ENCODE measurements at regions not wholly inside any gene's neighbourhood (a gene's known extent, or its start where the extent isn't known, plus 50 kb on each side); places are given as distances from the start of the nearest gene placed in this dataset.

DNA sequence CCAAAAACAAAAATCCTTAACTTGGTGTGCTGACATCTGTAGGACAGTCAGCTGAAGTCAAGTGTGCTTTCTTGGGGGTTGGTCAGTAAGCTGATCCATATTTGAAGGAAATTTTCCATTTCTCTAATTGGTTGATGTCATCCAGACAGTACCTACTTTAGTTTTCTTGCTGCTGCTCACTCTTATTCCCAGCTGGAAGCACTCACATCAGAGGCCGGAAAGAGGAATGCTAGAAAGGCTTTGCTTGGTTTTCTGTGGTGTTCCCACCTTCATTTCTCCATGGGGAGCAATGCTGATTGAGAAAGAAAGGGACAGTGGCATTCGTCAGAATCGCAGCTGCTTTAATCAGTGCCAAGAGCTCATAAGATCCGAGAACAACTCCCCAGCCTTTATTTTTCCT is 227.0 kb downstream of the C4orf33 start:
- TF ChIP-seq EZH2 (IDR thresholded peaks at IDR 0.05; ENCODE audit: borderline replicate concordance), result no peak
- TF ChIP-seq, protein P1, sequence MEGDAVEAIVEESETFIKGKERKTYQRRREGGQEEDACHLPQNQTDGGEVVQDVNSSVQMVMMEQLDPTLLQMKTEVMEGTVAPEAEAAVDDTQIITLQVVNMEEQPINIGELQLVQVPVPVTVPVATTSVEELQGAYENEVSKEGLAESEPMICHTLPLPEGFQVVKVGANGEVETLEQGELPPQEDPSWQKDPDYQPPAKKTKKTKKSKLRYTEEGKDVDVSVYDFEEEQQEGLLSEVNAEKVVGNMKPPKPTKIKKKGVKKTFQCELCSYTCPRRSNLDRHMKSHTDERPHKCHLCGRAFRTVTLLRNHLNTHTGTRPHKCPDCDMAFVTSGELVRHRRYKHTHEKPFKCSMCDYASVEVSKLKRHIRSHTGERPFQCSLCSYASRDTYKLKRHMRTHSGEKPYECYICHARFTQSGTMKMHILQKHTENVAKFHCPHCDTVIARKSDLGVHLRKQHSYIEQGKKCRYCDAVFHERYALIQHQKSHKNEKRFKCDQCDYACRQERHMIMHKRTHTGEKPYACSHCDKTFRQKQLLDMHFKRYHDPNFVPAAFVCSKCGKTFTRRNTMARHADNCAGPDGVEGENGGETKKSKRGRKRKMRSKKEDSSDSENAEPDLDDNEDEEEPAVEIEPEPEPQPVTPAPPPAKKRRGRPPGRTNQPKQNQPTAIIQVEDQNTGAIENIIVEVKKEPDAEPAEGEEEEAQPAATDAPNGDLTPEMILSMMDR (IDR thresholded peaks at IDR 0.05; ENCODE audit: poor library complexity), result no peak

All from hepatocyte (in vitro differentiated cells).